ENCODE measurements at regions not wholly inside any gene's neighbourhood (a gene's known extent, or its start where the extent isn't known, plus 50 kb on each side); places are given as distances from the start of the nearest gene placed in this dataset.
A peak's percentile ranks its signal among the peaks of the same experiment; 100 is the strongest.

GRCh38 chr2:147345246-147345645 is 499.6 kb upstream of the ACVR2A start:
- Histone ChIP-seq H3K4me3 (no peak overlapping the region), H3K27ac (no peak overlapping the region), H3K9me3 (no peaks in the 10 kb centered on the region), H3K36me3 (no peaks in the 10 kb centered on the region), H3K27me3 (no peaks in the 10 kb centered on the region), H3K4me1 (no peaks in the 10 kb centered on the region)
- intact Hi-C loops (cut with DNase I), result no loop called here
- DNase-seq (no peak), ATAC-seq (no peak)
- TF ChIP-seq CTCF (IDR thresholded peaks at IDR 0.05), result no peak

GRCh38 chr2:147342329-147342728 is 502.5 kb upstream of the ACVR2A start:
- H3K4me1 ChIP-seq, result no peaks in the 10 kb centered on the region
- no peak for TF ChIP-seq CTCF (IDR thresholded peaks at IDR 0.05)
- DNase-seq (no peak), ATAC-seq (no peak)
- H3K9me3 ChIP-seq, result no peaks in the 10 kb centered on the region
- no peak overlapping the region for H3K27ac ChIP-seq
- no peak overlapping the region for H3K4me3 ChIP-seq
- H3K27me3 ChIP-seq, result no peaks in the 10 kb centered on the region
- no peaks in the 10 kb centered on the region for H3K36me3 ChIP-seq
- intact Hi-C loops (cut with DNase I), result no loop called here

GRCh38 chr2:147331790-147332419 is 512.9 kb upstream of the ACVR2A start:
- H3K27me3 ChIP-seq, result no peaks in the 10 kb centered on the region
- intact Hi-C loops (cut with DNase I), result no loop called here
- H3K9me3 ChIP-seq, result no peaks in the 10 kb centered on the region
- ATAC-seq, result peak; percentile 35
- no peak overlapping the region for H3K27ac ChIP-seq
- no peaks in the 10 kb centered on the region for H3K4me1 ChIP-seq
- TF ChIP-seq CTCF (IDR thresholded peaks at IDR 0.05), result peak; percentile 52
- no peaks in the 10 kb centered on the region for H3K36me3 ChIP-seq
- DNase-seq, result no peak
- H3K4me3 ChIP-seq, result no peak overlapping the region

- H3K27me3 ChIP-seq, result no peaks in the 10 kb centered on the region
- no peaks in the 10 kb centered on the region for H3K4me1 ChIP-seq
- H3K4me3 ChIP-seq, result no peak overlapping the region
- no peaks in the 10 kb centered on the region for H3K36me3 ChIP-seq
- H3K27ac ChIP-seq, result no peak overlapping the region
- H3K9me3 ChIP-seq, result no peaks in the 10 kb centered on the region
- no peak for TF ChIP-seq CTCF (IDR thresholded peaks at IDR 0.05)
- ATAC-seq, result no peak
- intact Hi-C loops (cut with DNase I), result no loop called here
- no peak for DNase-seq
Measured at GRCh38 chr2:147330925-147331324, 513.9 kb upstream of the ACVR2A start.

- no peak overlapping the region for H3K4me3 ChIP-seq
- no peaks in the 10 kb centered on the region for H3K36me3 ChIP-seq
- DNase-seq (no peak), ATAC-seq (peak; percentile 47)
- H3K27ac ChIP-seq, result no peak overlapping the region
- H3K27me3 ChIP-seq, result no peaks in the 10 kb centered on the region
- H3K9me3 ChIP-seq, result no peaks in the 10 kb centered on the region
- no peaks in the 10 kb centered on the region for H3K4me1 ChIP-seq
- no peak for TF ChIP-seq CTCF (IDR thresholded peaks at IDR 0.05)
- intact Hi-C loops (cut with DNase I), result no loop called here
Measured at GRCh38 chr2:147327613-147328012, 517.2 kb upstream of the ACVR2A start.

- no peaks in the 10 kb centered on the region for H3K4me1 ChIP-seq
- no peaks in the 10 kb centered on the region for H3K36me3 ChIP-seq
- no peak overlapping the region for H3K27ac ChIP-seq
- no peaks in the 10 kb centered on the region for H3K9me3 ChIP-seq
- intact Hi-C loops (cut with DNase I), result no loop called here
- no peak for ATAC-seq
- TF ChIP-seq CTCF (IDR thresholded peaks at IDR 0.05), result no peak
- DNase-seq, result no peak
- no peak overlapping the region for H3K4me3 ChIP-seq
- H3K27me3 ChIP-seq, result no peaks in the 10 kb centered on the region
Measured at GRCh38 chr2:147325990-147326389, 518.8 kb upstream of the ACVR2A start.
